ENCODE measurements at regions not wholly inside any gene's neighbourhood (a gene's known extent, or its start where the extent isn't known, plus 50 kb on each side); places are given as distances from the start of the nearest gene placed in this dataset.

GRCh38 chr5:114208588-114208987 lies 153.3 kb upstream of the KCNN2 start:
- CTCF ChIA-PET: no interaction called here
- POLR2A ChIA-PET: no interaction called here

DNA sequence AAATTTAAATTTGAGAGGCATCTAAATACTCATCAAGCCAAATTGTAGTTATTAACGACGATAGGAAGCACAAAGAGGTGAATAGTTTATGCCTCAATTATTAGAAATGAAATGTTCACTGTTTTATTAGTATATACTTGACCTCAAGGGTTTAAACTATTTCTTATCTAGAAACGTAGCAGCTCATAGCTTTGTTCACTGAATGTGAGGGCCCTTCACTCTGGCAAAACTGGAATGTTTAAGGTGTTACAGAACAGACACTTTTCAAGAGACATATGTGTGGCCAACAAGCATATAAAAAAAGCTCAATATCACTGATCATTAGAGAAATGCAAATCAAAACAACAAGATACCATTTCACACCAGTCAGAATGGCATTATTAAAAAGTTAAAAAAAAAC lies 151.2 kb upstream of the KCNN2 start:
- ChIA-PET CTCF (no interaction called here), POLR2A (no interaction called here)

DNA sequence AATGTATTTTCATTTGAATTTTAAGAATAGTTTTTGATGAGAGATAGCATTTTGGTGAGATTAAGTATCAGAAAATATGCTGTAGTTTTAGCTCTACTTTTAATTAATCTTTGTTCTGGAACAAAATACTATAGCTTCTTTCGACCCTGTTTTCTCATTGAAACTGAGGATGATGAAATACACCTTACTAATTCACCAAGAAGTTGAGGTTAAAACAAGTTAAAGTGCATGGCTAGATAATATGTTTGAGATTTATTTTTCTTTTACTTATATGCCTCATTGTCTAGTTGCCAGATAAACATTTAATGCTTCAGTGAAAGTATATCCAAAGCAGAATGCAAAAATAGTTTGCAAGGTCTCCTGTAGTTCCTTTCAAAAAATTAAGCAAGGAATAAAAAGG lies 140.1 kb upstream of the KCNN2 start:
- POLR2A ChIA-PET: no interaction called here

DNA sequence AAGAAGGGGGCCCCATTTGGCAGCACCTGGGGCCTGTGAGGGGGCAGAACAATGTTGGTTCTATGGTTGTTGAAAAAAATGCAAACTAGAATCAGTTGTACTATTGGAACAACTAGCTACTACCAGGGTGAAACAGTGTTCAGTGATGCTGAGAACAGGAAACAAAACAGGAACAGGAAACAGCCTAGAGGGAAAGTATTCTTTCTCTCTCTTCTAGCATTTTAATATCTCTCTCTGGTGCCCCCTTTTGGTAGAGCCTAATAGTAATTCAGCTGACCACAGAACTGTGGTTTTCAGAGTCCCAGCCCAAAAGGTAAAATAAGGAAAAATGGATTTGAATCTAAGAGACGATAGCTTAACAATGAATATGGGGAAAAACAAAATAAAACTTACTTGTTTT lies 138.0 kb upstream of the KCNN2 start:
- ChIA-PET POLR2A (no interaction called here), CTCF (no interaction called here)

More for the DNA sequence above, 140.1 kb upstream of the KCNN2 start:
- CTCF ChIA-PET: no interaction called here

- ChIA-PET POLR2A (no interaction called here), CTCF (no interaction called here)
Measured at GRCh38 chr5:114237766-114238165, 124.1 kb upstream of the KCNN2 start.

- ChIA-PET POLR2A (no interaction called here), CTCF (no interaction called here)
Measured at GRCh38 chr5:114238771-114239313, 123.0 kb upstream of the KCNN2 start.

- ChIA-PET POLR2A (no interaction called here), CTCF (no interaction called here)
Measured at GRCh38 chr5:114243281-114243971, 118.4 kb upstream of the KCNN2 start.

DNA sequence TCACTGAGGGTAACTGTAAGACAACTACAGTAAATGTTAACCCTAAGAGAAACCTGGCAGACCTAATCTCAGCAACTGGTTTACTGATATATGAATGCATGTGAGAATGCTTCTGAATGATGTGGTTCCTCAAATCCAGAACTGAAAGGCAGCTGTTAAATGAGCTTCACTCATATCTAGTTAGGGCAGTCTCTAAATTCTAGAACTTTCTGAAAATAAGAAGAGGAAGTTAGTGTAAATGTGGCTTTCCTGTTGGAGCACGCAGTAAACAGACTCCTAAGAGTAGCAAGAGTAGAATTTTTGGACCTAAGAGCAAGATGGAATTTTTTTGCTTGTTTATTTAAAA lies 117.9 kb upstream of the KCNN2 start:
- CTCF ChIA-PET: no interaction called here

GRCh38 chr5:114249823-114250222 lies 112.0 kb upstream of the KCNN2 start:
- CTCF ChIA-PET: no interaction called here

More for the DNA sequence above, 117.9 kb upstream of the KCNN2 start:
- POLR2A ChIA-PET: no interaction called here

GRCh38 chr5:114250536-114250935 lies 111.3 kb upstream of the KCNN2 start:
- POLR2A ChIA-PET: no interaction called here
- CTCF ChIA-PET: no interaction called here

More at GRCh38 chr5:114249823-114250222, 112.0 kb upstream of the KCNN2 start:
- POLR2A ChIA-PET: no interaction called here

DNA sequence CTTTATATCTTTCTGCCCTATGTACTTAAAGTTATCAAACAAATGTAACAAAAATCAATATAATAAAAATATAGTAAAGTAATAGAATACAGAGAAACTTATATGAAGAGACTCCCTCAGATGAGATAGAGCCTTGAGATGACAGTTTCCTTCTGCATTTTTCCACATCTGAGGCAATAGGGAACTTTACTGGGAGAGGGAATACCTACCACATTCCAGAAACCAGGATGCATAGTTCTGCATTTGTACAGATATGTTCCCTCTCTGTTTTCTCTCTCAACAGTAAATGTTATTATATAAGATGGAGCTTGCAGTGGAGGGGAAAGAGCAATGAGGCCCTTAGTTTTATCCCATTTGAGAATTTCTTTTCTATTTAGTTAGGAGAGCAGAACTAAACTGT lies 109.6 kb upstream of the KCNN2 start:
- CTCF ChIA-PET: no interaction called here
- POLR2A ChIA-PET: no interaction called here

GRCh38 chr5:114255260-114255659 lies 106.6 kb upstream of the KCNN2 start:
- CTCF ChIA-PET: no interaction called here
- POLR2A ChIA-PET: no interaction called here

DNA sequence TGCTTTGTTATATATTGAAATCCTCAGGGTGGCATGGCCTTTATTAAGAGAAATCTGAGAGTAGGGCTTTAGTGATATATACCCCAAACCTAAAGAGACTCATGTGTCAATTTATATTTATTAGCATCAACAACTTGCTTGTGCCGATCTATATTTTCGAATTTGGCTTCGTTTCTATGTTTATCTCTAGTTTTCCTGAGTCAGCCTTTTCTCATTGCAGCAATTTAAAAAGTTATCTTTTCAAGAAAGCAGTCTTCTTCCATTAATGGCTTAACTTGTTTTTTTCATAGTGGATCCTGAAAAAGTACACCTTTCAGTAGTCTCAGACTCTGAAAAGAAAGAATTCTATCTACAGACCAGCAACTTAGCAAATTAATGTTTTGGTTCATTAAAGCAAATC lies 99.9 kb upstream of the KCNN2 start:
- POLR2A ChIA-PET: no interaction called here
- CTCF ChIA-PET: no interaction called here

- CTCF ChIA-PET: no interaction called here
- POLR2A ChIA-PET: no interaction called here
Measured at GRCh38 chr5:114265432-114266060, 96.3 kb upstream of the KCNN2 start.

GRCh38 chr5:114266374-114266773 lies 95.5 kb upstream of the KCNN2 start:
- ChIA-PET CTCF (no interaction called here), POLR2A (no interaction called here)

DNA sequence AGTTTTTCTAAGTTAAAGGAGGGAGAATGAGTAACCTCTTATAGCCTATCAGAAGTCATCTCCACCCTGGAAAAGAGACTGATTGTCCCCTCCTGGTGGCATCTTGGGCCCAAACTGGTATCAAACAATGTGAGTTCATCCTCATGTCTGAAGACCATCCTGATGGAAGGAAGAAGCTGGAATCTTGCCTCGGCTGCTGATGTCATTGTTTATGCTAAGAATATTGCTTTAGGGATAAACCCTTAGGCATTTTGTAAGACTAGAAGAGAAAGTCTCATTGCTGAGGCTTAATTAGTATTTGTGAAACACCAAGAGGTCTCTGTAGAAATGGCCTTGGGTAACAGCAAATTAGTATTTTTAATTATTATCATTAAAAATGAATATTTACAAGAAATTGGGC lies 65.7 kb upstream of the KCNN2 start:
- ChIA-PET POLR2A (no interaction called here), CTCF (no interaction called here)

GRCh38 chr5:114297915-114298314 lies 64.0 kb upstream of the KCNN2 start:
- POLR2A ChIA-PET: no interaction called here
- CTCF ChIA-PET: no interaction called here

GRCh38 chr5:114305402-114306207 lies 56.3 kb upstream of the KCNN2 start:
- CTCF ChIA-PET: interaction anchor here (0.6 kb wide), 1 partner anchor 350 kb away, joined by 3 read pairs; no protein-coding TSS in a partner anchor
- POLR2A ChIA-PET: no interaction called here

GRCh38 chr5:114308017-114308416 lies 53.9 kb upstream of the KCNN2 start:
- ChIA-PET CTCF (no interaction called here), POLR2A (no interaction called here)

GRCh38 chr5:114308508-114308907 lies 53.4 kb upstream of the KCNN2 start:
- CTCF ChIA-PET: no interaction called here
- POLR2A ChIA-PET: no interaction called here

DNA sequence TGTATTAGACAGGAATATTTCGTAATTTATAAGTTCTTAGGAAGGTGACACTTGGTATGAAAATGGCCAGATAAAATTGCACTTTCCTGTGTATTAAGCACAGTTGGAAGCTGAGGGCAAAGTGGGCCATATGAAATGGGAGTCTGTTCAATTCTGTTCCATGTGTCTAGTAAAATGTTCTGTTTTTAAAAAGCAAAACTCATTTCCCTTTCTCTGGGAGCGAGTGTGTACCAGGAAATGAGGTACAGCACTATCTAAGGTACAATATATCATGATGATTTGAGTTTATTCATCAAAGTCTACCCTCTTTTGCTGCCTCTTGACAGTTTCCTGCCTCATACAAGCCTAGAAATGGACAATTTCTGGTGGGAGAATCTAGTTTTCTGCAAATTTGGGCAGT lies 51.2 kb upstream of the KCNN2 start:
- POLR2A ChIA-PET: no interaction called here
- CTCF ChIA-PET: no interaction called here

Data from activated CD8-positive, alpha-beta memory T cell treated with anti-CD3 and anti-CD28 coated beads for 36 hours (primary cell).